ENCODE measurements at regions not wholly inside any gene's neighbourhood (a gene's known extent, or its start where the extent isn't known, plus 50 kb on each side); places are given as distances from the start of the nearest gene placed in this dataset.

DNA sequence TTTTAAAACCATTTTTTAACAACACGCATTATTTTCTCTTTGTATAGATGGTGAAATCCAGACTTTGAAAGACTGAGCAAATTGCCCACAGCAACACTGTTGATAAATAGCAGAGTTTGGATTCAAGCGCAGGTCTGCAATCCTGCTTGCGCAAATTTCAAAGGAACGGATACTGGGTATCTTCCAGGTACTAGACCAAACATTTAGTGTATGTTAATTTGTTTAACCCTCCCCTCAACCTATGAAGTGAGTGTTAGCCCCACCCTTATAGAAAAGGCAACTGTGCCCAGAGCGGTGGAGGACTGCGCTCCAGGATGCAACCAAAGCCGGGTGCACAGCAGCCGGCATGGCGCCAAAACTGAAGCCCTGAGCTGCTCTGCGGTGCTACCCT lies 103.8 kb downstream of the CPN2 start:
- Histone ChIP-seq H3K4me3 (replicated peaks; ENCODE audit: insufficient read depth, low read length) (no peak overlapping the region), H3K27me3 (ENCODE audit: insufficient read depth, poor library complexity, severe bottlenecking) (no peaks in the 10 kb centered on the region), H3K27ac (replicated peaks) (no peak overlapping the region)
- DNase-seq (ENCODE audit: low read depth in 1 of 2, low spot score in 1 of 2), result no peak
- TF ChIP-seq, protein P1, sequence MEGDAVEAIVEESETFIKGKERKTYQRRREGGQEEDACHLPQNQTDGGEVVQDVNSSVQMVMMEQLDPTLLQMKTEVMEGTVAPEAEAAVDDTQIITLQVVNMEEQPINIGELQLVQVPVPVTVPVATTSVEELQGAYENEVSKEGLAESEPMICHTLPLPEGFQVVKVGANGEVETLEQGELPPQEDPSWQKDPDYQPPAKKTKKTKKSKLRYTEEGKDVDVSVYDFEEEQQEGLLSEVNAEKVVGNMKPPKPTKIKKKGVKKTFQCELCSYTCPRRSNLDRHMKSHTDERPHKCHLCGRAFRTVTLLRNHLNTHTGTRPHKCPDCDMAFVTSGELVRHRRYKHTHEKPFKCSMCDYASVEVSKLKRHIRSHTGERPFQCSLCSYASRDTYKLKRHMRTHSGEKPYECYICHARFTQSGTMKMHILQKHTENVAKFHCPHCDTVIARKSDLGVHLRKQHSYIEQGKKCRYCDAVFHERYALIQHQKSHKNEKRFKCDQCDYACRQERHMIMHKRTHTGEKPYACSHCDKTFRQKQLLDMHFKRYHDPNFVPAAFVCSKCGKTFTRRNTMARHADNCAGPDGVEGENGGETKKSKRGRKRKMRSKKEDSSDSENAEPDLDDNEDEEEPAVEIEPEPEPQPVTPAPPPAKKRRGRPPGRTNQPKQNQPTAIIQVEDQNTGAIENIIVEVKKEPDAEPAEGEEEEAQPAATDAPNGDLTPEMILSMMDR (IDR thresholded peaks at IDR 0.05; ENCODE audit: insufficient read depth, low read length), result no peak
- TF ChIP-seq SPI1 (IDR thresholded peaks at IDR 0.05; ENCODE audit: borderline replicate concordance, low read depth), result no peak
- TF ChIP-seq POLR2AphosphoS5 (IDR thresholded peaks at IDR 0.05; ENCODE audit: low read depth), result no peak
- TF ChIP-seq, protein P2, sequence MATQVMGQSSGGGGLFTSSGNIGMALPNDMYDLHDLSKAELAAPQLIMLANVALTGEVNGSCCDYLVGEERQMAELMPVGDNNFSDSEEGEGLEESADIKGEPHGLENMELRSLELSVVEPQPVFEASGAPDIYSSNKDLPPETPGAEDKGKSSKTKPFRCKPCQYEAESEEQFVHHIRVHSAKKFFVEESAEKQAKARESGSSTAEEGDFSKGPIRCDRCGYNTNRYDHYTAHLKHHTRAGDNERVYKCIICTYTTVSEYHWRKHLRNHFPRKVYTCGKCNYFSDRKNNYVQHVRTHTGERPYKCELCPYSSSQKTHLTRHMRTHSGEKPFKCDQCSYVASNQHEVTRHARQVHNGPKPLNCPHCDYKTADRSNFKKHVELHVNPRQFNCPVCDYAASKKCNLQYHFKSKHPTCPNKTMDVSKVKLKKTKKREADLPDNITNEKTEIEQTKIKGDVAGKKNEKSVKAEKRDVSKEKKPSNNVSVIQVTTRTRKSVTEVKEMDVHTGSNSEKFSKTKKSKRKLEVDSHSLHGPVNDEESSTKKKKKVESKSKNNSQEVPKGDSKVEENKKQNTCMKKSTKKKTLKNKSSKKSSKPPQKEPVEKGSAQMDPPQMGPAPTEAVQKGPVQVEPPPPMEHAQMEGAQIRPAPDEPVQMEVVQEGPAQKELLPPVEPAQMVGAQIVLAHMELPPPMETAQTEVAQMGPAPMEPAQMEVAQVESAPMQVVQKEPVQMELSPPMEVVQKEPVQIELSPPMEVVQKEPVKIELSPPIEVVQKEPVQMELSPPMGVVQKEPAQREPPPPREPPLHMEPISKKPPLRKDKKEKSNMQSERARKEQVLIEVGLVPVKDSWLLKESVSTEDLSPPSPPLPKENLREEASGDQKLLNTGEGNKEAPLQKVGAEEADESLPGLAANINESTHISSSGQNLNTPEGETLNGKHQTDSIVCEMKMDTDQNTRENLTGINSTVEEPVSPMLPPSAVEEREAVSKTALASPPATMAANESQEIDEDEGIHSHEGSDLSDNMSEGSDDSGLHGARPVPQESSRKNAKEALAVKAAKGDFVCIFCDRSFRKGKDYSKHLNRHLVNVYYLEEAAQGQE (IDR thresholded peaks at IDR 0.05; ENCODE audit: insufficient replicate concordance, low read depth), result no peak
- no peak for TF ChIP-seq GABPA (IDR thresholded peaks at IDR 0.05; ENCODE audit: low read depth)

DNA sequence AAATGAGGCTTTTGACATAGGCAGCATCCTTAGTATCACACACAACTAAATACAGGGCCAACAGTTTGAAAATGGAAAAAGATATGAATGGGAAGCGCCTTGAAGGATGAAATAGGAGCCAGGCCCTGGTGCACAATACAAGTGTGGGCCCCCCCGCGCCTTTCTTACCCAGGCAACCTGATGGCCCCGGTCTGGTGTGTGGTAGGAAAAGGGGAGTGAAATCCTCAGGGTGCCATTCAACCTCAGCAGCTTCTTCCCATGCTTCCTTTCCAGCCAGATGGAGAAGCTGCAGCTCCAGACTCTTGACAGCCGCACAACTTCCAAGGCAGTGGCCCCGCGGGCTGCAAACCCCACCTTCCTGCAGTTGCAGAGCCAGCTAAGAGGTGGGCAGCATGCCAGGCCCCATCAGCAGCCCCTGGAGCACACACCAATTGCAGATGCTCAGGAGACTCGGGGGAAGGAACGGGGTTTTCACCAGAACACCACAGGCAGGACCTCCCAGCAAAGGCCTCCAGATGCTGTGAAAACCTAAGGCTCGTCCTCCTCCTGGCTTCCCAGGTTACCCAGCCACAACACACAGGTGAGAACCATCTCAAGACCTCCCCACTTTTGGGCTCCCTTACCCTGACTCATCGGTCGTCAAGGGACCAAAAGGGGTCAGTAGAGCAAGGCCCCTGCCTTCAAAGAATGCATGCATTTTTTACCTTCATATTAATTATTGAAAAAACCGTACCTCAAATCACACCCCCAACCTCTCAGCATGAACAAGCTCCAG lies 101.6 kb downstream of the CPN2 start:
- Histone ChIP-seq H3K27ac (replicated peaks) (no peak overlapping the region), H3K27me3 (ENCODE audit: insufficient read depth, poor library complexity, severe bottlenecking) (no peaks in the 10 kb centered on the region), H3K4me3 (replicated peaks; ENCODE audit: insufficient read depth, low read length) (no peak overlapping the region)
- DNase-seq (ENCODE audit: low read depth in 1 of 2, low spot score in 1 of 2), result no peak
- no peak for TF ChIP-seq POLR2AphosphoS5 (IDR thresholded peaks at IDR 0.05; ENCODE audit: low read depth)
- TF ChIP-seq SPI1 (IDR thresholded peaks at IDR 0.05; ENCODE audit: borderline replicate concordance, low read depth), result no peak
- TF ChIP-seq, protein P1 (IDR thresholded peaks at IDR 0.05; ENCODE audit: insufficient read depth, low read length), result no peak
- no peak for TF ChIP-seq GABPA (IDR thresholded peaks at IDR 0.05; ENCODE audit: low read depth)

DNA sequence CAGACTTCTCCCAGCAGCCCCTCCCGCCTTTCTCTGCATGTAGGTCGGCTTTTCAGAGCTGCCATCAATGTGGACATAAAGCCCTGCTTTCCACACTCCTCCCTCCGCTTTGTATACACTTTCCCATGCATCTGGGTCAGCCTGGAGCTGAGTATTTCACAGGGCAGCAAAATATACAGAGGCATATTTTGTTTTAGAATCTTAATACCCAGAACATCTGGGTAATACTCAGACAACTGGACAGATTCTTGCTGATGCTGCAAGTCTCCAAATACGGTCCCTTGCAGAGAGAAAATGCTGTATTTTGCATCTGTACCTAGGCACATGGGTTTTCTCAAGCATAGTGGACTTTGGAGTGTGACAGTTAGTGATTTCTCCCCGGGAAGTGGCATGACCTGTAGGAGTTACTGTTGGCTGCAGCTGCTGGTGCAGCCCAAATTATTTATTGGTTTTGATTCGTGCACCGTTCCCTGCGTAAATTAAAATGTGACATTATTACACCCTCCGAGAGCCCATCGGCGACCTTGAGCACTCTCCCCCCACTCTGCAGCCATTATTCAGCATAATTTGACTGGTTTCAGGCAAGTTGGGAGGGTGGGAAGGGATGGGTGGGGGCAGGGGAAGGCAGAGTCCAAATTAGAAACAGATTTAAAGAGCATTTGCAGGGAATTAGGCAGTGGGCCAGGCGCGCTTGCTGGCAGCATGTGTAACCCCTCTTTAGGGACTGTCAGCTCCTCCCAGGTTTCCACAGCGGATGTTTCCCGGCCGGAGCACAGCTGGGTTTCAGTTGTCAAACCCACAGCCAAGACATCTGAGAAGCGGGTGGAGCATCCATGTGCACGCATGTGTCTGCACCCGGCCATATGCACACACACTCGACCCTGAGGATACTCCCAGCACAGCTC lies 100.8 kb downstream of the CPN2 start:
- Histone ChIP-seq H3K27ac (replicated peaks) (no peak overlapping the region), H3K4me3 (replicated peaks; ENCODE audit: insufficient read depth, low read length) (no peak overlapping the region), H3K27me3 (ENCODE audit: insufficient read depth, poor library complexity, severe bottlenecking) (no peaks in the 10 kb centered on the region)
- DNase-seq (ENCODE audit: low read depth in 1 of 2, low spot score in 1 of 2), result no peak
- TF ChIP-seq GABPA (IDR thresholded peaks at IDR 0.05; ENCODE audit: low read depth), result no peak
- TF ChIP-seq POLR2AphosphoS5 (IDR thresholded peaks at IDR 0.05; ENCODE audit: low read depth), result no peak
- TF ChIP-seq, protein P1 (IDR thresholded peaks at IDR 0.05; ENCODE audit: insufficient read depth, low read length), result no peak
- TF ChIP-seq, protein P2 (IDR thresholded peaks at IDR 0.05; ENCODE audit: insufficient replicate concordance, low read depth), result no peak
- no peak for TF ChIP-seq SPI1 (IDR thresholded peaks at IDR 0.05; ENCODE audit: borderline replicate concordance, low read depth)

Data from HL-60 (cell line).